Astrocyte of the cerebellum (primary cell): ENCODE measurements at regions not wholly inside any gene's neighbourhood (a gene's known extent, or its start where the extent isn't known, plus 50 kb on each side); places are given as distances from the start of the nearest gene placed in this dataset.

Experiments
- DNase-seq: peaks from one replicate; pipeline ENCODE4 v3.0.0-alpha.2; 2011; ENCODE audit warnings: low read depth
- H3K4me3 ChIP-seq: 2 replicates; pipeline ENCODE4 v1.5.1; 2011; ENCODE audit warnings: mild to moderate bottlenecking, low read depth, low read length, moderate library complexity
- CTCF ChIP-seq: IDR thresholded peaks from 2 replicates; pipeline ENCODE4 v1.5.1; 2012; ENCODE audit warnings: low read length, low read depth, moderate library complexity, mild to moderate bottlenecking; ENCODE audit errors: missing control alignments
- in situ Hi-C: cut with HindIII; loops from 2 replicates; pipeline ENCODE4 v1.10.0; 2017; ENCODE audit warnings: low sequenced_read_pairs

- DNase-seq, result no peak
- TF ChIP-seq CTCF, result no peak
- in situ Hi-C loops, result no loop called here
- no peak overlapping the region for H3K4me3 ChIP-seq
Observed at GRCh38 chr5:82419559-82420332, 141.6 kb upstream of the RPS23 start.

- no peak overlapping the region for H3K4me3 ChIP-seq
- no peak for TF ChIP-seq CTCF
- no peak for DNase-seq
- in situ Hi-C loops, result no loop called here
Observed at GRCh38 chr5:82418608-82418950, 140.4 kb upstream of the RPS23 start.

GRCh38 chr5:82417776-82418607 is 139.8 kb upstream of the RPS23 start:
- no peak overlapping the region for H3K4me3 ChIP-seq
- DNase-seq, result no peak
- TF ChIP-seq CTCF, result no peak
- in situ Hi-C loops, result no loop called here

- DNase-seq, result no peak
- H3K4me3 ChIP-seq, result no peak overlapping the region
- no peak for TF ChIP-seq CTCF
- in situ Hi-C loops, result no loop called here
Observed at GRCh38 chr5:82416512-82416911, 138.4 kb upstream of the RPS23 start.

GRCh38 chr5:82414041-82414388 is 135.9 kb upstream of the RPS23 start:
- no peak for TF ChIP-seq CTCF
- in situ Hi-C loops, result no loop called here
- no peak overlapping the region for H3K4me3 ChIP-seq
- DNase-seq, result no peak

- in situ Hi-C loops, result no loop called here
- peak; percentile 94 for DNase-seq
- no peak for TF ChIP-seq CTCF
- H3K4me3 ChIP-seq, result no peak overlapping the region
Observed at GRCh38 chr5:82413302-82414040, 135.3 kb upstream of the RPS23 start.
